HepG2 (cell line): ENCODE measurements at regions not wholly inside any gene's neighbourhood (a gene's known extent, or its start where the extent isn't known, plus 50 kb on each side); places are given as distances from the start of the nearest gene placed in this dataset.

ENCODE experiments used
- ESRRA ChIP-seq: sonication (generic); formaldehyde crosslinking; IDR thresholded peaks from 2 replicates; pipeline ENCODE4 v1.5.1; 2020; ENCODE audit warnings: mild to moderate bottlenecking, low read depth, missing genetic modification reagents
- EZH2 ChIP-seq: conservative IDR thresholded peaks from 2 replicates; pipeline ENCODE4 v1.6.1; 2012; ENCODE audit warnings: mild to moderate bottlenecking, low read depth, low read length, moderate library complexity
- KDM1A ChIP-seq: IDR thresholded peaks from 2 replicates; pipeline ENCODE4 v1.6.1; 2016; ENCODE audit warnings: missing compliant biosample characterization
- SNAI1 ChIP-seq: sonication (generic); formaldehyde crosslinking; IDR thresholded peaks from 2 replicates; pipeline ENCODE4 v1.5.0; 2020; ENCODE audit warnings: mild to moderate bottlenecking, missing genetic modification reagents, borderline replicate concordance
- ZNF788 ChIP-seq: sonication (generic); formaldehyde crosslinking; IDR thresholded peaks from 2 replicates; pipeline ENCODE4 v1.5.0; 2020; ENCODE audit warnings: mild to moderate bottlenecking, missing genetic modification reagents, borderline replicate concordance

GRCh38 chr2:180061546-180061945 is 54.4 kb upstream of the CWC22 start:
- TF ChIP-seq EZH2 = no peak
- no peak for TF ChIP-seq ZNF788
- TF ChIP-seq KDM1A (CRISPR knock-in tag) = no peak
- no peak for TF ChIP-seq ESRRA (CRISPR knock-in tag)
- TF ChIP-seq SNAI1 = no peak
